Adrenal gland (tissue), 5 donors: ENCODE measurements at regions not wholly inside any gene's neighbourhood (a gene's known extent, or its start where the extent isn't known, plus 50 kb on each side); places are given as distances from the start of the nearest gene placed in this dataset.
"Not testable (repeated sequence)": the region's sequence is repeated elsewhere in the genome, so short reads cannot be mapped to it uniquely, and the experiment has no call there.

Source experiments
- POLR2A ChIP-seq, 2 donors: fragments of 450-650 bp; IDR thresholded peaks; one replicate each; pipeline ENCODE4 v1.6.1; 2017; ENCODE audit warnings: antibody characterized with exemption in 2 of 2, mild to moderate bottlenecking in 2 of 2, moderate library complexity in 1 of 2
- TF ChIP-seq, protein P1 (sequence below), 6 experiments: fragments of 450-650 bp in 4 of 6; fragments of 200-600 bp in 2 of 6; sonication (generic) in 1 of 6; IDR thresholded peaks; 1 replicate in 5 of 6; 2 replicates in 1 of 6; pipeline versions ENCODE4 v1.5.1 to v1.8.0; 2016 to 2021; ENCODE audit warnings: antibody characterized with exemption in 6 of 6, mild to moderate bottlenecking in 2 of 6, moderate library complexity in 1 of 6
- donor health status: DM: no; HTN: no; CAD: no.

DNA sequence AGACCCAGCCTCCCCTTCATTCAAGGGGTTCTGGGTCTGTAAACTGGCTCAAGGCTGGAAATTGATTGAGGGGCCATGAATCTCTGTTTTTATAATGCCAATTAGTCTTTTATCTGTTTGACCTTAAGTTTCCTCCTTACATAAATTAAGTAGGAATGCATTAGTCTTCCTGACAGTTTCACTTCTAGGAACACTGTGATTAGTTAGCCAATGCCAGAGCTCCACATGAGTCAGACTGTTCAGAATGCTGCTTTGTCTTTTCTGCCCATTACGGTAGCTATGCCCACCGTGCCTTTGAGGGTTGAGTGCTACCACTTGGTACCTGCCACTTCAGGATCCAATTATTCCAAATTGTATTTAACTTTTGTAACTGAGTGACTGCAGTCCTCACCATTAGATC is 76.8 kb upstream of the XKR3 start:
- TF ChIP-seq, protein P1, sequence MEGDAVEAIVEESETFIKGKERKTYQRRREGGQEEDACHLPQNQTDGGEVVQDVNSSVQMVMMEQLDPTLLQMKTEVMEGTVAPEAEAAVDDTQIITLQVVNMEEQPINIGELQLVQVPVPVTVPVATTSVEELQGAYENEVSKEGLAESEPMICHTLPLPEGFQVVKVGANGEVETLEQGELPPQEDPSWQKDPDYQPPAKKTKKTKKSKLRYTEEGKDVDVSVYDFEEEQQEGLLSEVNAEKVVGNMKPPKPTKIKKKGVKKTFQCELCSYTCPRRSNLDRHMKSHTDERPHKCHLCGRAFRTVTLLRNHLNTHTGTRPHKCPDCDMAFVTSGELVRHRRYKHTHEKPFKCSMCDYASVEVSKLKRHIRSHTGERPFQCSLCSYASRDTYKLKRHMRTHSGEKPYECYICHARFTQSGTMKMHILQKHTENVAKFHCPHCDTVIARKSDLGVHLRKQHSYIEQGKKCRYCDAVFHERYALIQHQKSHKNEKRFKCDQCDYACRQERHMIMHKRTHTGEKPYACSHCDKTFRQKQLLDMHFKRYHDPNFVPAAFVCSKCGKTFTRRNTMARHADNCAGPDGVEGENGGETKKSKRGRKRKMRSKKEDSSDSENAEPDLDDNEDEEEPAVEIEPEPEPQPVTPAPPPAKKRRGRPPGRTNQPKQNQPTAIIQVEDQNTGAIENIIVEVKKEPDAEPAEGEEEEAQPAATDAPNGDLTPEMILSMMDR (IDR thresholded peaks at IDR 0.05), result not testable (repeated sequence)
- not testable (repeated sequence) for TF ChIP-seq POLR2A (IDR thresholded peaks at IDR 0.05)
